ENCODE measurements at regions not wholly inside any gene's neighbourhood (a gene's known extent, or its start where the extent isn't known, plus 50 kb on each side); places are given as distances from the start of the nearest gene placed in this dataset.
"Not testable (repeated sequence)": the region's sequence is repeated elsewhere in the genome, so short reads cannot be mapped to it uniquely, and the experiment has no call there.

GRCh38 chr10:53650794-53651193, 878.2 kb upstream of the MBL2 start:
- Histone ChIP-seq H3K4me3 (ENCODE audit: control insufficient read depth in 2 of 3, extremely low read depth in 1 of 3, insufficient read depth in 2 of 3, low read depth in 1 of 3, low read length in 3 of 3) (no peak overlapping the region), H3K9me1 (ENCODE audit: control insufficient read depth, extremely low read depth, insufficient read depth, low read length) (no peaks in the 10 kb centered on the region), H3K9ac (ENCODE audit: control insufficient read depth, extremely low read depth, insufficient read depth, low read length) (no peak overlapping the region), H4K20me1 (ENCODE audit: control insufficient read depth, extremely low read depth, insufficient read depth, low read length) (no peaks in the 10 kb centered on the region), H3K4me1 (ENCODE audit: control insufficient read depth, extremely low read depth, insufficient read depth, low read length) (no peaks in the 10 kb centered on the region), H3K27ac (ENCODE audit: control insufficient read depth, insufficient read depth, low read length) (no peak overlapping the region), H3K4me2 (ENCODE audit: control insufficient read depth, extremely low read depth, insufficient read depth, low read depth, low read length) (no peak overlapping the region), H3K79me2 (ENCODE audit: control insufficient read depth, insufficient read depth, low read length) (no peaks in the 10 kb centered on the region), H3K36me3 (ENCODE audit: control insufficient read depth in 2 of 2, extremely low read depth in 1 of 2, insufficient read depth in 2 of 2, low read length in 2 of 2) (no peaks in the 10 kb centered on the region), H2AFZ (ENCODE audit: control insufficient read depth, low read length) (no peak overlapping the region), H3K27me3 (ENCODE audit: control insufficient read depth, extremely low read depth, insufficient read depth, low read length) (no peaks in the 10 kb centered on the region), H3K9me3 (ENCODE audit: control insufficient read depth, low read depth, low read length) (no peaks in the 10 kb centered on the region)
- FAIRE-seq: no peak
- no peak for DNase-seq (ENCODE audit: low read depth, low spot score)
- dilution Hi-C loops (cut with MboI; ENCODE audit: extremely low pct_ligation_motif_present, low sequenced_read_pairs): no loop called here
- TF ChIP-seq CTCF (optimal IDR thresholded peaks at IDR 0.05 in 1 of 3, IDR thresholded peaks at IDR 0.05 in 1 of 3, conservative IDR thresholded peaks at IDR 0.05 in 1 of 3; ENCODE audit: extremely low read depth in 1 of 3, insufficient read depth in 2 of 3, low read length in 3 of 3) (no peak), EZH2 (IDR thresholded peaks at IDR 0.05; ENCODE audit: low read length) (no peak)

DNA sequence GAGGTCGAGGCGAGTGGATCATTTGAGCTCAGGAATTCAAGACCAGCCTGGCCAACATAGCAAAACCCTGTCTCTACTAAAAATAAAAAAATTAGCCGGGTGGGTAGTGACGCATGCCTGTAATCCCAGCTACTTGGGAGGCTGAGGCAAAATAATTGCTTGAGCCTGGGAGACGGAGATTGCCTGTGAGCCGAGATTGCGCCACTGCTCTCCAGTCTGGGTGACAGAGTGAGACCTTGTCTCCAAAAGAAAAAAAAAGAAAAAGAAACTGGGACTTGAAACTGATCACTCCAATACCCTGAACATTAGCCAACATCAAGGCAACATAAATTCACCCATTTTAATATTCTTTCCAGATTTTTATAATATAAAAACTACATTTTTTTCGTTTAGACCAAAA, 874.6 kb upstream of the MBL2 start:
- H3K9ac ChIP-seq (ENCODE audit: control insufficient read depth, extremely low read depth, insufficient read depth, low read length); H3K9me1 ChIP-seq (ENCODE audit: control insufficient read depth, extremely low read depth, insufficient read depth, low read length); FAIRE-seq; H4K20me1 ChIP-seq (ENCODE audit: control insufficient read depth, extremely low read depth, insufficient read depth, low read length); H3K9me3 ChIP-seq (ENCODE audit: control insufficient read depth, low read depth, low read length); dilution Hi-C loops (cut with MboI; ENCODE audit: extremely low pct_ligation_motif_present, low sequenced_read_pairs); H2AFZ ChIP-seq (ENCODE audit: control insufficient read depth, low read length); H3K27ac ChIP-seq (ENCODE audit: control insufficient read depth, insufficient read depth, low read length); H3K27me3 ChIP-seq (ENCODE audit: control insufficient read depth, extremely low read depth, insufficient read depth, low read length); H3K4me1 ChIP-seq (ENCODE audit: control insufficient read depth, extremely low read depth, insufficient read depth, low read length); H3K4me3 ChIP-seq (ENCODE audit: control insufficient read depth in 2 of 3, extremely low read depth in 1 of 3, insufficient read depth in 2 of 3, low read depth in 1 of 3, low read length in 3 of 3); H3K4me2 ChIP-seq (ENCODE audit: control insufficient read depth, extremely low read depth, insufficient read depth, low read depth, low read length); DNase-seq (ENCODE audit: low read depth, low spot score); H3K79me2 ChIP-seq (ENCODE audit: control insufficient read depth, insufficient read depth, low read length); H3K36me3 ChIP-seq (ENCODE audit: control insufficient read depth in 2 of 2, extremely low read depth in 1 of 2, insufficient read depth in 2 of 2, low read length in 2 of 2): not testable (repeated sequence)

DNA sequence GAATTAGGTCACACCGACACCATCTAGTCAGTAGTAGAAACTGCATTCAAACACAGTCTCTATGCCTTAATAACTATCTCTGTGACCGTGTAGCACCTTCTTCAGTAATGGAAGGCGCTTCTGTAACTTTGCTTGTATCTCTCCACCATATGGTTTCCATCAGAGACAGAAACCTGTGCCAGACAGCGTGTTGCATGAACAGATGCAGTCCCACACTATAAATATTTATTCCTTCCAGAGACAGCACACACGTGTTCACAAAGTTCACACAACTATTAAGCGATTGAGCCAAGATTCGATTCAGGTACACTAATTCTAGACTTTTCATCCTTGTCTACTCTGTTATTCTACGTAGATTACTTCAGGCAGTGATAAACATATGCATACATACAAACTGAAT, 873.9 kb upstream of the MBL2 start:
- Histone ChIP-seq H2AFZ (ENCODE audit: control insufficient read depth, low read length) (no peak overlapping the region), H3K9ac (ENCODE audit: control insufficient read depth, extremely low read depth, insufficient read depth, low read length) (no peak overlapping the region), H3K9me3 (ENCODE audit: control insufficient read depth, low read depth, low read length) (no peaks in the 10 kb centered on the region), H3K9me1 (ENCODE audit: control insufficient read depth, extremely low read depth, insufficient read depth, low read length) (no peaks in the 10 kb centered on the region), H3K4me3 (ENCODE audit: control insufficient read depth in 2 of 3, extremely low read depth in 1 of 3, insufficient read depth in 2 of 3, low read depth in 1 of 3, low read length in 3 of 3) (no peak overlapping the region), H3K27me3 (ENCODE audit: control insufficient read depth, extremely low read depth, insufficient read depth, low read length) (no peaks in the 10 kb centered on the region), H3K4me2 (ENCODE audit: control insufficient read depth, extremely low read depth, insufficient read depth, low read depth, low read length) (no peak overlapping the region), H4K20me1 (ENCODE audit: control insufficient read depth, extremely low read depth, insufficient read depth, low read length) (no peaks in the 10 kb centered on the region), H3K4me1 (ENCODE audit: control insufficient read depth, extremely low read depth, insufficient read depth, low read length) (no peaks in the 10 kb centered on the region), H3K79me2 (ENCODE audit: control insufficient read depth, insufficient read depth, low read length) (no peaks in the 10 kb centered on the region), H3K36me3 (ENCODE audit: control insufficient read depth in 2 of 2, extremely low read depth in 1 of 2, insufficient read depth in 2 of 2, low read length in 2 of 2) (no peaks in the 10 kb centered on the region), H3K27ac (ENCODE audit: control insufficient read depth, insufficient read depth, low read length) (no peak overlapping the region)
- DNase-seq (ENCODE audit: low read depth, low spot score) (no peak), FAIRE-seq (no peak)
- TF ChIP-seq EZH2 (IDR thresholded peaks at IDR 0.05; ENCODE audit: low read length): no peak
- TF ChIP-seq CTCF (optimal IDR thresholded peaks at IDR 0.05 in 1 of 3, IDR thresholded peaks at IDR 0.05 in 1 of 3, conservative IDR thresholded peaks at IDR 0.05 in 1 of 3; ENCODE audit: extremely low read depth in 1 of 3, insufficient read depth in 2 of 3, low read length in 3 of 3): no peak
- dilution Hi-C loops (cut with MboI; ENCODE audit: extremely low pct_ligation_motif_present, low sequenced_read_pairs): no loop called here
